Activated T-cell treated with anti-CD3 and anti-CD28 coated beads, Interleukin-2, amount 50 U/mL, for 4 hours (primary cell): ENCODE measurements at regions not wholly inside any gene's neighbourhood (a gene's known extent, or its start where the extent isn't known, plus 50 kb on each side); places are given as distances from the start of the nearest gene placed in this dataset.
A peak's percentile ranks its signal among the peaks of the same experiment; 100 is the strongest.

Experiments used
- ATAC-seq, 2 donors: fragments of 200-7000 bp; cut with Tn5 transposase; one replicate each; pipeline ENCODE4 v1.10.0; 2021
- DNase-seq: peaks from one replicate; pipeline ENCODE4 v3.0.0-alpha.2; 2020
- H3K27me3 Mint-ChIP-seq: one replicate; pipeline ENCODE4 v1.8.0; 2021; ENCODE audit warnings: low read depth, mixed read lengths
- H3K36me3 Mint-ChIP-seq: one replicate; pipeline ENCODE4 v1.8.0; 2022; ENCODE audit warnings: mixed read lengths; ENCODE audit not compliant: insufficient read depth
- H3K4me1 Mint-ChIP-seq: one replicate; pipeline ENCODE4 v1.8.0; 2021; ENCODE audit warnings: low read depth, mixed read lengths
- H3K4me3 Mint-ChIP-seq: one replicate; pipeline ENCODE4 v1.8.0; 2021; ENCODE audit warnings: mild to moderate bottlenecking, moderate library complexity, mixed read lengths
- H3K9me3 Mint-ChIP-seq: one replicate; pipeline ENCODE4 v1.8.0; 2021; ENCODE audit warnings: mixed read lengths

GRCh38 chr10:3464760-3465405, 292.3 kb upstream of the PITRM1 start:
- no peaks in the 10 kb centered on the region for H3K36me3 Mint-ChIP-seq
- no peaks in the 10 kb centered on the region for H3K27me3 Mint-ChIP-seq
- DNase-seq = no peak
- ATAC-seq = no peak
- H3K4me3 Mint-ChIP-seq = no peak overlapping the region
- H3K4me1 Mint-ChIP-seq = peaks cover 32% of the 10 kb centered on the region
- H3K9me3 Mint-ChIP-seq = no peaks in the 10 kb centered on the region

- DNase-seq (no peak), ATAC-seq (no peak)
- Mint-ChIP-seq H3K27me3 (no peaks in the 10 kb centered on the region), H3K4me1 (peaks cover 4% of the 10 kb centered on the region), H3K9me3 (no peaks in the 10 kb centered on the region), H3K4me3 (no peak overlapping the region), H3K36me3 (no peaks in the 10 kb centered on the region)
These were observed 288.0 kb upstream of the PITRM1 start for GRCh38 chr10:3460420-3461128.

GRCh38 chr10:3455385-3456334, 283.1 kb upstream of the PITRM1 start:
- Mint-ChIP-seq H3K4me1 (peaks cover 18% of the 10 kb centered on the region), H3K4me3 (peak overlapping the region; percentile 25), H3K27me3 (peaks cover under 1% of the 10 kb centered on the region), H3K36me3 (no peaks in the 10 kb centered on the region), H3K9me3 (no peaks in the 10 kb centered on the region)
- ATAC-seq (no peak), DNase-seq (no peak)

DNA sequence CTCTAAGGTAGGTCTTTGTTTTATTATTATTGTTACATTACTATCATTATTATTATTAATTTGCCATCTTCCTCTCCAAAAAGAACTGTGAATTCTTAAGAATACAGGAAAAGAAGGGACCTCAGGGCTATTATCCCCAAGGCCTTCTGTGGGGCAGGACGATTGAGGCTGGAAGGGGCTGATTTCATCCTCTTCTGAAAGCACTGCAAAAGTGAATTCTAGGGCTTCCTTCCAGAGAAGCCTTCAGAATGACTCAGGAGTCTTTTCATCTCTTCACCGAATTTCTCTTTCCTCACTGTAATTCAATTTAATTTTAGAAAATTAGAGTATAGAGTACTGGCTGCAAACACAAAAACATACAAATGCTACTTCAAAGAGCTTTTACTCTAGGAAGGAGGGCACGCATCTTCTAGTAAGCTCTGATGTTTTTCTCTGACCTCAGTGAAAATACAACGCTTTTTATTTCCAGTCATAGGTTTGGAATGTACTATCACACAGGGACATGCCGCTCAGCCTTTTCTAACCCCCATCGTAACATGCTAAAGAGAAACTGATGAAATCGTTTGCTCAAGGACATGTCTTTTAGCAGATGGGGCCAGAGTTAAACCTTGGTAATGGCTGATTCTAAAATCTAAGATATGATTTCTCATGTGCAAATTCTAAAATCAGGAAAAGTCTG, 280.2 kb upstream of the PITRM1 start:
- Mint-ChIP-seq H3K4me3 (no peak overlapping the region), H3K36me3 (no peaks in the 10 kb centered on the region), H3K9me3 (no peaks in the 10 kb centered on the region), H3K27me3 (peaks cover 10% of the 10 kb centered on the region), H3K4me1 (peaks cover 18% of the 10 kb centered on the region)
- no peak for ATAC-seq
- no peak for DNase-seq

GRCh38 chr10:3452173-3452626, 279.6 kb upstream of the PITRM1 start:
- H3K4me1 Mint-ChIP-seq = peaks cover 18% of the 10 kb centered on the region
- ATAC-seq (no peak), DNase-seq (no peak)
- no peaks in the 10 kb centered on the region for H3K9me3 Mint-ChIP-seq
- H3K27me3 Mint-ChIP-seq = peaks cover 10% of the 10 kb centered on the region
- no peak overlapping the region for H3K4me3 Mint-ChIP-seq
- H3K36me3 Mint-ChIP-seq = no peaks in the 10 kb centered on the region

GRCh38 chr10:3451516-3452172, 279.1 kb upstream of the PITRM1 start:
- DNase-seq = no peak
- H3K36me3 Mint-ChIP-seq = no peaks in the 10 kb centered on the region
- peaks cover 10% of the 10 kb centered on the region for H3K27me3 Mint-ChIP-seq

DNA sequence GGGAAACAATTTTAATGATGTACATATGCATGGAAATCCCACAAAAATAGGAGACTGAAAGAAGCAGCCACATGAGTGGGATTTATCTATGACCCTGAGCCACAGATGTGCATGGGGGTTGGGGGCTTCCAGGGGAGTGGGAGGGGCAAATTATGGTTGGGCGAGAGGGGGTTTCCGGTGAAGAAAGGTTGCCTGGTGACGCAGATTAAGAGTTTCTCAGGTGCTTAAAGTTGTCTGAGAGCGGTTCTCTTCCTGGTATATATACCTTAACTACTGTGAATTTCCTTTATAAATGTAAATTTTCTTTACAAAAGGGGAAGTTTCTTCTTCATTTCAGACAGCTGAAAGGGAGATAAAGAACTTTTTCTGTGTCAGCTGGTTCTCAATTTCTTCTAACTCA, 273.6 kb upstream of the PITRM1 start:
- Mint-ChIP-seq H3K4me1 (no peaks in the 10 kb centered on the region), H3K27me3 (peaks cover 10% of the 10 kb centered on the region), H3K9me3 (no peaks in the 10 kb centered on the region), H3K36me3 (no peaks in the 10 kb centered on the region), H3K4me3 (no peak overlapping the region)
- ATAC-seq (no peak), DNase-seq (no peak)

More at GRCh38 chr10:3451516-3452172, 279.1 kb upstream of the PITRM1 start:
- H3K4me3 Mint-ChIP-seq = no peak overlapping the region
- no peak for ATAC-seq
- H3K4me1 Mint-ChIP-seq = peaks cover 18% of the 10 kb centered on the region
- no peaks in the 10 kb centered on the region for H3K9me3 Mint-ChIP-seq

DNA sequence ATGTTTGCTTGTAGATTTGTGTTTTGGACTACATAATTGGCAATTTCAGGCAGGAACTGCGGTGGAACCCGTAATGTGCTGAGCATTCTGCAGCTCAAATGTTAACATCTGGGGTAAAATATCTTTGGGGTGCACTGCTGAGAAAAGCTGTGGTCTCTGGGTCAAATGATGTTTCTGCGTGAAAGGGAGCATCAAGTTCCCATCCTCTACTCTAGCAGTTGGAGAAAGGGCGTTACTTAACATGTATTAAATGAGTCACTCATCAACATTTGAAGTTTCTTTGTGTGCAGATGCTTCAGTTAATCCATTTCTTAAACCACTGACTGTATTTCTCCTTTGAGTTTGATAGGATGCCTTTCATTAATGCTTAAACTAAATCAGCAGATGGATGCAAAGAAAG, 273.1 kb upstream of the PITRM1 start:
- Mint-ChIP-seq H3K4me3 (no peak overlapping the region), H3K4me1 (no peaks in the 10 kb centered on the region), H3K27me3 (peaks cover 10% of the 10 kb centered on the region), H3K36me3 (no peaks in the 10 kb centered on the region), H3K9me3 (no peaks in the 10 kb centered on the region)
- DNase-seq = no peak
- ATAC-seq = no peak

DNA sequence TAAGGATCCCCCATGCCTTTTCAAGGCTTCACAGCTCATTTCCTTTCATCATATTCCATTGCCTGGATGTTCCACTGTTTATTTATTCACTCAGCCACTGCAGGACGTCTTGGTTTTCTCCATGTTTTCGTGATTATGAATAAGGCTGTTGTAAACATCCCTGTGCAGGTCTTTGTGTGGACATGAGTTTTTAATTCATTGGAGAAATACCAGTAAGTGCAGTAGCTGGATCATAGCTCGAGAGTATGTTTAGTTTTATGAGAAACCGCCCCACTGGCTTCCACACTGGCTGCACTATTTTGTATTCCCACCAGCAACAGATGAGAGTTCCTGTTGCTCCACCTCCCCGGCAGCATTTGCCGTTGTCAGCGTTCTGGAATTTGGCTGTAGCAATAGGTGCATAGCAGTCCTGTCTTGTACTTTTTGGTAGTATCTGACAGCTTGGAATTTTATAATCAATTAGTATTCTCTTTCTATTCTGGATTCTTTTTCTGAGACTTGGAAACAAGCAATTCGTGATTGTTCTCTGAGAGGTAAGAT, 269.9 kb upstream of the PITRM1 start:
- no peaks in the 10 kb centered on the region for H3K27me3 Mint-ChIP-seq
- DNase-seq = no peak

GRCh38 chr10:3439183-3439582, 266.6 kb upstream of the PITRM1 start:
- Mint-ChIP-seq H3K36me3 (no peaks in the 10 kb centered on the region), H3K4me1 (no peaks in the 10 kb centered on the region), H3K9me3 (peaks cover 4% of the 10 kb centered on the region), H3K4me3 (no peak overlapping the region), H3K27me3 (no peaks in the 10 kb centered on the region)
- no peak for DNase-seq
- no peak for ATAC-seq

More for the DNA sequence above, 269.9 kb upstream of the PITRM1 start:
- ATAC-seq = no peak
- no peaks in the 10 kb centered on the region for H3K4me1 Mint-ChIP-seq
- no peak overlapping the region for H3K4me3 Mint-ChIP-seq
- H3K36me3 Mint-ChIP-seq = no peaks in the 10 kb centered on the region
- peaks cover 4% of the 10 kb centered on the region for H3K9me3 Mint-ChIP-seq

- ATAC-seq (no peak), DNase-seq (no peak)
- Mint-ChIP-seq H3K27me3 (no peaks in the 10 kb centered on the region), H3K9me3 (peaks cover 4% of the 10 kb centered on the region), H3K4me3 (no peak overlapping the region), H3K4me1 (no peaks in the 10 kb centered on the region), H3K36me3 (no peaks in the 10 kb centered on the region)
These were observed 266.0 kb upstream of the PITRM1 start for GRCh38 chr10:3438606-3439005.

GRCh38 chr10:3435671-3436070, 263.1 kb upstream of the PITRM1 start:
- H3K9me3 Mint-ChIP-seq = peaks cover 9% of the 10 kb centered on the region
- no peaks in the 10 kb centered on the region for H3K27me3 Mint-ChIP-seq

DNA sequence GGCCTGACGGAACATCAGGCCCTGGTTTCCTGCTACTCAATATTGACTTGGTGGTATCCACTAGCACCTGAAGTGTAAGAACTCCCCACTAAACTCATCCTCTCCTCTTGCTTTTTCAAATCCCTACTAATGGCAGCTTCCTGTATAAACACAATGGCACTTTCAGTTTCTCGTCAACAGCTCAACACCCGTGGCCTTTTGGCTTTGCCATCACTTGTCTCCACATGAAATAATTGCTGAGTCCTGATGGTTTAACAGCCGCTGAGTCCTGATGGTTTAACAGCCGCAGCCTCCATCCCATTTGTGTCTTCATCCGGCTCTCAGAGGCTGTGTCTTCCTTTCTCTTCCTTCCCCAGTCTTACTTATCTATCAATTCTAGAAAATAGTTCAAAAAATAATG, 261.4 kb upstream of the PITRM1 start:
- no peak for DNase-seq
- Mint-ChIP-seq H3K9me3 (peaks cover 14% of the 10 kb centered on the region), H3K4me1 (peaks cover 3% of the 10 kb centered on the region), H3K36me3 (no peaks in the 10 kb centered on the region), H3K27me3 (no peaks in the 10 kb centered on the region), H3K4me3 (no peak overlapping the region)
- no peak for ATAC-seq

More at GRCh38 chr10:3435671-3436070, 263.1 kb upstream of the PITRM1 start:
- H3K36me3 Mint-ChIP-seq = no peaks in the 10 kb centered on the region
- H3K4me1 Mint-ChIP-seq = peaks cover 1% of the 10 kb centered on the region
- DNase-seq (no peak), ATAC-seq (no peak)
- H3K4me3 Mint-ChIP-seq = no peak overlapping the region
